PC-9 (cell line): ENCODE measurements at regions not wholly inside any gene's neighbourhood (a gene's known extent, or its start where the extent isn't known, plus 50 kb on each side); places are given as distances from the start of the nearest gene placed in this dataset.

ENCODE experiments used
- CTCF ChIP-seq: fragments of 200-600 bp; sonication (generic); conservative IDR thresholded peaks from 2 replicates; pipeline ENCODE4 v1.6.1; 2017; ENCODE audit warnings: mixed run types, antibody characterized with exemption, mild to moderate bottlenecking, moderate library complexity
- EZH2 ChIP-seq: fragments of 200-600 bp; sonication (generic); IDR thresholded peaks from 2 replicates; pipeline ENCODE4 v1.8.0; 2017; ENCODE audit warnings: antibody characterized with exemption, low read depth

GRCh38 chr6:84615113-84615850, 149.1 kb downstream of the TBX18 start:
- TF ChIP-seq CTCF (no peak), EZH2 (no peak)
